Pancreas (tissue), 10 donors: ENCODE measurements at regions not wholly inside any gene's neighbourhood (a gene's known extent, or its start where the extent isn't known, plus 50 kb on each side); places are given as distances from the start of the nearest gene placed in this dataset.

Experiments
- ATAC-seq, 4 donors: fragments of 200-7000 bp; cut with Tn5 transposase; one replicate each; pipeline versions ENCODE4 v1.8.0 to v1.9.1; 2020; ENCODE audit warnings: mild to moderate bottlenecking in 4 of 4, moderate library complexity in 4 of 4
- DNase-seq, 6 donors: peaks; one replicate each; pipeline ENCODE4 v3.0.0-alpha.2; 2020
- FAIRE-seq: peaks from 2 replicates; lab custom pipeline; 2012; peaks lifted over from hg19 to GRCh38; lab: Jason Lieb, UNC
- H3K27ac ChIP-seq, 4 donors: fragments of 200-600 bp; sonication (generic); 1 replicate in 3 of 4; 2 replicates in 1 of 4; pipeline versions ENCODE4 v1.5.0 to v1.8.0; 2020
- H3K27me3 ChIP-seq, 4 donors: fragments of 200-600 bp; one replicate each; pipeline ENCODE4 v1.8.0; 2021
- H3K36me3 ChIP-seq, 3 donors: fragments of 200-600 bp; sonication (generic) in 1 of 3; one replicate each; pipeline versions ENCODE4 v1.5.0 to v1.8.0; 2020 to 2021
- H3K4me1 ChIP-seq, 3 donors: fragments of 200-600 bp; one replicate each; pipeline ENCODE4 v1.8.0; 2021
- H3K4me3 ChIP-seq, 4 donors: fragments of 200-600 bp; sonication (generic) in 2 of 4; one replicate each; pipeline versions ENCODE4 v1.5.0 to v1.8.0; 2020 to 2021
- H3K9me3 ChIP-seq, 4 donors: fragments of 200-600 bp; one replicate each; pipeline ENCODE4 v1.8.0; 2021
- WGBS, 2 donors: extraction: QIAGEN DNeasy Blood & Tissue Kit; methylation state at CpG; one replicate each; pipeline ENCODE4 v1.1.7; 2013; 5-methylcytosine and 5-hydroxymethylcytosine counted together
- intact Hi-C, 3 donors: fragments of 100-400 bp; cut with DNase I; formaldehyde crosslinking; loops; one replicate each; pipeline versions ENCODE4 v1.11.1 to v1.14.2; 2022
- TF ChIP-seq, protein P1 (sequence below), 4 donors: fragments of 200-600 bp; sonication (generic) in 3 of 4; IDR thresholded peaks; one replicate each; pipeline versions ENCODE4 v1.5.0 to v1.8.0; 2021; ENCODE audit warnings: antibody characterized with exemption in 4 of 4
- donor health status: healthy with polysubstance abuse.
- donor health status: DM: no; HTN: no; CAD: no; lungs with moderate emphysema.
- donor health status: DM: no; HTN: no; CAD: no.
- donor health status: control.
- donor health status: control.
- donor health status: Bipolar disorder and iron deficiency.
- donor health status: DM: yes; HTN: yes; CAD: no.
- donor health status: DM: no; HTN: no; CAD: no.
- donor health status: DM: no; HTN: no; CAD: no.
- donor health status: DM: yes; HTN: yes; CAD: no.

GRCh38 chr15:95946241-95946640 is 384.3 kb upstream of the NR2F2 start:
- H3K27me3 ChIP-seq: no peaks in the 10 kb centered on the region
- FAIRE-seq: no peak
- no peak overlapping the region for H3K27ac ChIP-seq
- intact Hi-C loops: no loop called here
- H3K4me3 ChIP-seq: no peak overlapping the region
- TF ChIP-seq, protein P1, sequence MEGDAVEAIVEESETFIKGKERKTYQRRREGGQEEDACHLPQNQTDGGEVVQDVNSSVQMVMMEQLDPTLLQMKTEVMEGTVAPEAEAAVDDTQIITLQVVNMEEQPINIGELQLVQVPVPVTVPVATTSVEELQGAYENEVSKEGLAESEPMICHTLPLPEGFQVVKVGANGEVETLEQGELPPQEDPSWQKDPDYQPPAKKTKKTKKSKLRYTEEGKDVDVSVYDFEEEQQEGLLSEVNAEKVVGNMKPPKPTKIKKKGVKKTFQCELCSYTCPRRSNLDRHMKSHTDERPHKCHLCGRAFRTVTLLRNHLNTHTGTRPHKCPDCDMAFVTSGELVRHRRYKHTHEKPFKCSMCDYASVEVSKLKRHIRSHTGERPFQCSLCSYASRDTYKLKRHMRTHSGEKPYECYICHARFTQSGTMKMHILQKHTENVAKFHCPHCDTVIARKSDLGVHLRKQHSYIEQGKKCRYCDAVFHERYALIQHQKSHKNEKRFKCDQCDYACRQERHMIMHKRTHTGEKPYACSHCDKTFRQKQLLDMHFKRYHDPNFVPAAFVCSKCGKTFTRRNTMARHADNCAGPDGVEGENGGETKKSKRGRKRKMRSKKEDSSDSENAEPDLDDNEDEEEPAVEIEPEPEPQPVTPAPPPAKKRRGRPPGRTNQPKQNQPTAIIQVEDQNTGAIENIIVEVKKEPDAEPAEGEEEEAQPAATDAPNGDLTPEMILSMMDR (IDR thresholded peaks at IDR 0.05): no peak
- no peaks in the 10 kb centered on the region for H3K9me3 ChIP-seq
- no peaks in the 10 kb centered on the region for H3K4me1 ChIP-seq
- H3K36me3 ChIP-seq: no peaks in the 10 kb centered on the region
- 82 to 85% methylated on average over 2 of the region's 2 CpGs for WGBS, 2 donors
- DNase-seq: no peak
- no peak for ATAC-seq

GRCh38 chr15:95946926-95947325 is 383.6 kb upstream of the NR2F2 start:
- intact Hi-C loops: no loop called here
- no peaks in the 10 kb centered on the region for H3K9me3 ChIP-seq
- H3K4me1 ChIP-seq: no peaks in the 10 kb centered on the region
- ATAC-seq (no peak), FAIRE-seq (no peak), DNase-seq (no peak)
- no peaks in the 10 kb centered on the region for H3K27me3 ChIP-seq
- WGBS, 2 donors: 77 to 82% methylated on average over 2 of the region's 2 CpGs
- H3K27ac ChIP-seq: no peak overlapping the region
- no peak overlapping the region for H3K4me3 ChIP-seq
- H3K36me3 ChIP-seq: no peaks in the 10 kb centered on the region
- TF ChIP-seq, protein P1 (IDR thresholded peaks at IDR 0.05): no peak

GRCh38 chr15:95948411-95948810 is 382.1 kb upstream of the NR2F2 start:
- DNase-seq (no peak), FAIRE-seq (no peak), ATAC-seq (no peak)
- TF ChIP-seq, protein P1 (IDR thresholded peaks at IDR 0.05): no peak
- H3K4me3 ChIP-seq: no peak overlapping the region
- no peaks in the 10 kb centered on the region for H3K27me3 ChIP-seq
- no peaks in the 10 kb centered on the region for H3K36me3 ChIP-seq
- H3K27ac ChIP-seq: no peak overlapping the region
- WGBS, 2 donors: 87 to 89% methylated on average over 8 of the region's 8 CpGs
- no peaks in the 10 kb centered on the region for H3K4me1 ChIP-seq
- intact Hi-C loops: no loop called here
- no peaks in the 10 kb centered on the region for H3K9me3 ChIP-seq

- intact Hi-C loops: no loop called here
- Histone ChIP-seq H3K27me3 (no peaks in the 10 kb centered on the region), H3K4me3 (no peak overlapping the region), H3K36me3 (no peaks in the 10 kb centered on the region), H3K4me1 (no peaks in the 10 kb centered on the region), H3K27ac (no peak overlapping the region), H3K9me3 (no peaks in the 10 kb centered on the region)
- FAIRE-seq (no peak), ATAC-seq (no peak), DNase-seq (no peak)
- TF ChIP-seq, protein P1 (IDR thresholded peaks at IDR 0.05): no peak
- WGBS, 2 donors: 63 to 73% methylated on average over 4 of the region's 4 CpGs
These were observed 377.5 kb upstream of the NR2F2 start for GRCh38 chr15:95953032-95953431.

DNA sequence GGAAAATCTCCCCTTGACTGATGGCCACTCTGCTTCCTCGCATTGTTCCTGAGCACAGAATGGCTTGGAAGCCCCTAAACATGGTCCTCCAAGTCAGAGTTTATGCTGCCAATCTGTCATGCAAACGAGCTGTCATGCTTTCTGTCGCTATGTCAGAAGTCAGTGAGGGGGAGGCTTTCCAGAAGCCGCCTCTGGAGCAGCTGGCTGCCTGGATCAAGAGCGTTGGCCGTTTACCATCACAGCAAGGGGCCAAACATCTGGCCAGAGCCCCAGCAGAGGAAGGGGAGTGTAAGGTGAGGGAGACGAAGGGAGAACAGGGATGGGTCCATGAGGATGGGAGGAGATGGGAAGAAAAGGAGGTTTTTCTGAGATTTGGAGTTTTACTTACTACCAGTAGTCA is 372.6 kb upstream of the NR2F2 start:
- intact Hi-C loops: no loop called here
- Histone ChIP-seq H3K9me3 (no peaks in the 10 kb centered on the region), H3K27me3 (no peaks in the 10 kb centered on the region), H3K4me1 (no peaks in the 10 kb centered on the region), H3K36me3 (no peaks in the 10 kb centered on the region), H3K27ac (no peak overlapping the region), H3K4me3 (no peak overlapping the region)
- FAIRE-seq (no peak), ATAC-seq (no peak), DNase-seq (no peak)
- TF ChIP-seq, protein P1 (IDR thresholded peaks at IDR 0.05): no peak
- 55 to 57% methylated on average over 7 of the region's 7 CpGs for WGBS, 2 donors
